Activated effector memory CD4-positive, alpha-beta T cell treated with Interleukin-2 at 50 U/mL for 16 hours (primary cell): ENCODE measurements at regions not wholly inside any gene's neighbourhood (a gene's known extent, or its start where the extent isn't known, plus 50 kb on each side); places are given as distances from the start of the nearest gene placed in this dataset.

ENCODE experiments used
- DNase-seq: peaks from one replicate; pipeline ENCODE4 v3.0.0-alpha.2; 2020

- no peak for DNase-seq
Observed at GRCh38 chr9:28234133-28234893, 661.0 kb upstream of the C9orf72 start.

GRCh38 chr9:28234894-28235277 lies 661.6 kb upstream of the C9orf72 start:
- no peak for DNase-seq

- DNase-seq: no peak
Observed at GRCh38 chr9:28249424-28249823, 676.1 kb upstream of the C9orf72 start.

- no peak for DNase-seq
Observed at GRCh38 chr9:28255174-28255573, 681.9 kb upstream of the C9orf72 start.

GRCh38 chr9:28260330-28260729 lies 687.0 kb upstream of the C9orf72 start:
- DNase-seq: no peak

- DNase-seq: no peak
Observed at GRCh38 chr9:28264368-28264767, 691.1 kb upstream of the C9orf72 start.

- DNase-seq: no peak
Observed at GRCh38 chr9:28267351-28267750, 694.1 kb upstream of the C9orf72 start.

- DNase-seq: no peak
Observed at GRCh38 chr9:28270156-28270555, 696.9 kb upstream of the C9orf72 start.

GRCh38 chr9:28272127-28272526 lies 698.8 kb upstream of the C9orf72 start:
- no peak for DNase-seq

GRCh38 chr9:28287455-28287854 lies 714.2 kb upstream of the C9orf72 start:
- DNase-seq: no peak

GRCh38 chr9:28289746-28290145 lies 716.5 kb upstream of the C9orf72 start:
- DNase-seq: no peak

GRCh38 chr9:28293369-28294090 lies 720.2 kb upstream of the C9orf72 start:
- no peak for DNase-seq

- DNase-seq: no peak
Observed at GRCh38 chr9:28301281-28301680, 728.0 kb upstream of the C9orf72 start.

- DNase-seq: no peak
Observed at GRCh38 chr9:28317745-28318144, 744.5 kb upstream of the C9orf72 start.

GRCh38 chr9:28318515-28318914 lies 745.2 kb upstream of the C9orf72 start:
- no peak for DNase-seq

- DNase-seq: no peak
Observed at GRCh38 chr9:28319981-28320380, 746.7 kb upstream of the C9orf72 start.

- no peak for DNase-seq
Observed at GRCh38 chr9:28320616-28321015, 747.3 kb upstream of the C9orf72 start.

- DNase-seq: no peak
Observed at GRCh38 chr9:28329323-28329722, 756.0 kb upstream of the C9orf72 start.

GRCh38 chr9:28332648-28333047 lies 759.4 kb upstream of the C9orf72 start:
- no peak for DNase-seq

- DNase-seq: no peak
Observed at GRCh38 chr9:28341913-28342312, 768.6 kb upstream of the C9orf72 start.

GRCh38 chr9:28342815-28343338 lies 769.6 kb upstream of the C9orf72 start:
- DNase-seq: no peak

- DNase-seq: no peak
Observed at GRCh38 chr9:28363151-28363562, 789.9 kb upstream of the C9orf72 start.

- DNase-seq: no peak
Observed at GRCh38 chr9:28365020-28365640, 791.8 kb upstream of the C9orf72 start.

GRCh38 chr9:28365728-28366127 lies 792.4 kb upstream of the C9orf72 start:
- DNase-seq: no peak
